ENCODE measurements at regions not wholly inside any gene's neighbourhood (a gene's known extent, or its start where the extent isn't known, plus 50 kb on each side); places are given as distances from the start of the nearest gene placed in this dataset.
"Not testable (repeated sequence)": the region's sequence is repeated elsewhere in the genome, so short reads cannot be mapped to it uniquely, and the experiment has no call there.

DNA sequence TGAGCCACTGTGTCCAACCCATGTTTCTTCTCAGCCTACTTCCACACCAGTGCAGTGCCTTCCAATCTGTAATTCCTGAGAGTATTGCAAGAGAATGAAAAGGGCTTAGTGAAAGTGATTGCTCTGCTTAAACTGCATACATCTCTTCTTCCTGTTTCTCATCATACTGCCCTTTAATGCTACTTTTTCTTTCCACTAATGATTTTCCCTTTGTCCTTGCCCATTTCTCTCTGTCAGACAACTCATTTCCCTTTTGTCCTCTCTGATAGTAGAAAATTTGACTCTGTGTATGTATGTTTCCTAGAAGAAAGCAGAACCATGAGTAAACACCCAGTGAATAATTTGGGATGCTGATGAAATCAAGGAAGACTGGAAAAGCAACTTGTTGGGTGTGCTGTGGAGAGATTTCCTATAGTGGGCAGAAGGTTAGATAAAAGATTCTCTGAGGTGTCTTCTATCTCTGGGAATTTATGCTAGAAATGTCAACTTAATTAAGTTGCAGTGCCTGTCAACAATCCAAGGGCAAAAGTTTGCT lies 102.2 kb upstream of the CHD1 start:
- ATAC-seq (ENCODE audit: low read depth) = no peak
- CTCF ChIA-PET = interaction anchor here (0.9 to 4.0 kb wide), 4 partner anchors 29 to 127 kb away, joined by 3 to 67 read pairs (median 32); partner anchors contain the start of gene CHD1
- Histone ChIP-seq H4K20me1 (ENCODE audit: control insufficient read depth, insufficient read depth, low read length, poor library complexity, severe bottlenecking) (no peaks in the 10 kb centered on the region), H3K9me3 (ENCODE audit: control extremely low read depth in 1 of 3, control insufficient read depth in 2 of 3, insufficient read depth in 1 of 3, low read length in 2 of 3) (no peaks in the 10 kb centered on the region), H3K27ac (ENCODE audit: low read length in 2 of 2) (peak overlapping the region; percentile 3 to 39), H2AFZ (ENCODE audit: insufficient read depth, low read depth, low read length, poor library complexity, severe bottlenecking) (no peak overlapping the region), H3K4me2 (replicated peaks; ENCODE audit: low read depth, low read length, poor library complexity, severe bottlenecking) (peak overlapping the region; percentile 22), H3K9ac (ENCODE audit: low read length) (no peak overlapping the region), H3K79me2 (ENCODE audit: control insufficient read depth, insufficient read depth, low read length) (no peaks in the 10 kb centered on the region), H3K4me1 (ENCODE audit: control insufficient read depth in 2 of 2, insufficient read depth in 2 of 2, low read length in 2 of 2) (peaks cover 60 to 61% of the 10 kb centered on the region in 2 donors), H3K4me3 (ENCODE audit: control extremely low read depth in 1 of 5, extremely low read depth in 1 of 5, insufficient read depth in 1 of 5, low read depth in 2 of 5, low read length in 4 of 5) (no peak overlapping the region), H3K27me3 (replicated peaks in 1 of 4; ENCODE audit: control extremely low read depth in 1 of 4, control insufficient read depth in 3 of 4, insufficient read depth in 4 of 4, low read length in 3 of 4) (no peaks in the 10 kb centered on the region), H3K36me3 (replicated peaks in 1 of 2; ENCODE audit: control extremely low read depth in 1 of 2, control insufficient read depth in 1 of 2, extremely low read depth in 1 of 2, insufficient read depth in 2 of 2, low read length in 1 of 2) (no peaks in the 10 kb centered on the region)
- intact Hi-C loops (cut with micrococcal nuclease) = no loop called here
- Mint-ChIP-seq H3K4me3 (peak overlapping the region; percentile 7), H3K4me1 (peaks cover 81% of the 10 kb centered on the region), H3K27ac (peak overlapping the region; percentile 62), H3K9me3 (ENCODE audit: insufficient read depth) (no peaks in the 10 kb centered on the region), H3K27me3 (no peaks in the 10 kb centered on the region)
- TF ChIP-seq, protein P1, sequence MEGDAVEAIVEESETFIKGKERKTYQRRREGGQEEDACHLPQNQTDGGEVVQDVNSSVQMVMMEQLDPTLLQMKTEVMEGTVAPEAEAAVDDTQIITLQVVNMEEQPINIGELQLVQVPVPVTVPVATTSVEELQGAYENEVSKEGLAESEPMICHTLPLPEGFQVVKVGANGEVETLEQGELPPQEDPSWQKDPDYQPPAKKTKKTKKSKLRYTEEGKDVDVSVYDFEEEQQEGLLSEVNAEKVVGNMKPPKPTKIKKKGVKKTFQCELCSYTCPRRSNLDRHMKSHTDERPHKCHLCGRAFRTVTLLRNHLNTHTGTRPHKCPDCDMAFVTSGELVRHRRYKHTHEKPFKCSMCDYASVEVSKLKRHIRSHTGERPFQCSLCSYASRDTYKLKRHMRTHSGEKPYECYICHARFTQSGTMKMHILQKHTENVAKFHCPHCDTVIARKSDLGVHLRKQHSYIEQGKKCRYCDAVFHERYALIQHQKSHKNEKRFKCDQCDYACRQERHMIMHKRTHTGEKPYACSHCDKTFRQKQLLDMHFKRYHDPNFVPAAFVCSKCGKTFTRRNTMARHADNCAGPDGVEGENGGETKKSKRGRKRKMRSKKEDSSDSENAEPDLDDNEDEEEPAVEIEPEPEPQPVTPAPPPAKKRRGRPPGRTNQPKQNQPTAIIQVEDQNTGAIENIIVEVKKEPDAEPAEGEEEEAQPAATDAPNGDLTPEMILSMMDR (IDR thresholded peaks at IDR 0.05) = no peak
- no peak for TF ChIP-seq EZH2 (IDR thresholded peaks at IDR 0.05; ENCODE audit: borderline replicate concordance, insufficient read depth, low read depth, low read length, poor library complexity, severe bottlenecking)
- no peak for DNase-seq
- POLR2A ChIA-PET = no interaction called here

DNA sequence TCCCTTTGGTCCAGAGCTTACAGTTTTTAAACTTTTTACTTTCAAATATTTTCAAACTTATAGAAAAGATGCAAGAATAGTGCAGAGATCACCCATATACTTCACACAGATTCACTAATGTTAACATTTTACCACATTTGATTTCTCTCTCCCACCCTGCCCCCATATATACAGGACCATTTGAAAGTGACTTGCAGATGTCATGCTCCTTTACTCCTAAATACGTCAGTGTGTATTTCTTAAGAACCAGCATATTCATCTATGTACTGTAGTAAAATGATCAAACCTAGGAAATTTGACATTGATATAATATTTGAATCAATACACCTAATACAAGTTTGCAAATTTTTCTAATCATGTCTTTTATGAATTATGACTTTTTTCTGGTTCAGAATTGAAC lies 100.4 kb upstream of the CHD1 start:
- DNase-seq (no peak), ATAC-seq (ENCODE audit: low read depth) (no peak)
- Mint-ChIP-seq H3K4me3 (no peak overlapping the region), H3K9me3 (ENCODE audit: insufficient read depth) (no peaks in the 10 kb centered on the region), H3K27ac (no peak overlapping the region), H3K27me3 (no peaks in the 10 kb centered on the region), H3K4me1 (peaks cover 78% of the 10 kb centered on the region)
- POLR2A ChIA-PET = interaction anchor here (0.7 to 3.5 kb wide), 2 partner anchors 9 to 100 kb away, joined by 3 to 22 read pairs; partner anchors contain the start of gene CHD1
- TF ChIP-seq, protein P1 (IDR thresholded peaks at IDR 0.05) = no peak
- no peak for TF ChIP-seq EZH2 (IDR thresholded peaks at IDR 0.05; ENCODE audit: borderline replicate concordance, insufficient read depth, low read depth, low read length, poor library complexity, severe bottlenecking)
- WGBS (ENCODE audit: insufficient coverage) = no CpG with 5 or more reads among the region's 1 CpG
- no peaks in the 10 kb centered on the region for H3K79me2 ChIP-seq (ENCODE audit: control insufficient read depth, insufficient read depth, low read length)
- H3K4me3 ChIP-seq (ENCODE audit: control extremely low read depth in 1 of 5, extremely low read depth in 1 of 5, insufficient read depth in 1 of 5, low read depth in 2 of 5, low read length in 4 of 5) = no peak overlapping the region
- CTCF ChIA-PET = interaction anchor here (1.0 to 1.9 kb wide), 7 partner anchors 9 to 126 kb away, joined by 3 to 9 read pairs (median 3); no protein-coding TSS in a partner anchor
- no peaks in the 10 kb centered on the region for H3K36me3 ChIP-seq (replicated peaks in 1 of 2; ENCODE audit: control extremely low read depth in 1 of 2, control insufficient read depth in 1 of 2, extremely low read depth in 1 of 2, insufficient read depth in 2 of 2, low read length in 1 of 2)
- no peak overlapping the region for H3K9ac ChIP-seq (ENCODE audit: low read length)
- no peaks in the 10 kb centered on the region for H3K27me3 ChIP-seq (replicated peaks in 1 of 4; ENCODE audit: control extremely low read depth in 1 of 4, control insufficient read depth in 3 of 4, insufficient read depth in 4 of 4, low read length in 3 of 4)
- H3K4me2 ChIP-seq (replicated peaks; ENCODE audit: low read depth, low read length, poor library complexity, severe bottlenecking) = no peak overlapping the region
- H3K9me3 ChIP-seq (ENCODE audit: control extremely low read depth in 1 of 3, control insufficient read depth in 2 of 3, insufficient read depth in 1 of 3, low read length in 2 of 3) = no peaks in the 10 kb centered on the region
- H3K4me1 ChIP-seq (ENCODE audit: control insufficient read depth in 2 of 2, insufficient read depth in 2 of 2, low read length in 2 of 2) = peaks cover 70 to 73% of the 10 kb centered on the region in 2 donors
- H3K27ac ChIP-seq (ENCODE audit: low read length in 2 of 2) = no peak overlapping the region
- intact Hi-C loops (cut with micrococcal nuclease) = loop anchor here (5.0 kb wide), 1 partner anchor 1873 kb away; the partner anchor contains the start of gene ST8SIA4
- no peaks in the 10 kb centered on the region for H4K20me1 ChIP-seq (ENCODE audit: control insufficient read depth, insufficient read depth, low read length, poor library complexity, severe bottlenecking)
- H2AFZ ChIP-seq (ENCODE audit: insufficient read depth, low read depth, low read length, poor library complexity, severe bottlenecking) = no peak overlapping the region

DNA sequence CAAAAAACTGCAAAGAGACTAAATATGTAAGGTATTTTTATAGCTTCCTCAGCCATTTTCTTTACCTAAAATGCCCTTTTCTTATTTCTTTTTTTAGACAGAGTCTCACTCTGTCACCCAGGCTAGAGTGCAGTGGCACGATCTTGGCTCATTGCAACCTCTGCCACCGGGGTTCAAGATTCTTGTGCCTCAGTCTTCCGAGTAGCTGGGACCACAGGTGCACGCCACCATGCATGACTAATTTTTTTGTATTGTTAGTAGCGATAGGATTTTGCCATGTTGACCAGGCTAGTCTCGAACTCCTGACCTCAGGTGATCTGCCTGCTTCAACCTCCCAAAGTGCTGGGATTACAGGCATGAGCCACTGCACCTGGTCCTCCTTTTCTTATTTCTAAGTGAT lies 99.4 kb upstream of the CHD1 start:
- DNase-seq = peak; percentile 43
- POLR2A ChIA-PET = interaction anchor here (1.6 to 3.5 kb wide), 2 partner anchors 94 to 99 kb away, joined by 5 to 22 read pairs; partner anchors contain the start of gene CHD1
- not testable (repeated sequence) for H3K36me3 ChIP-seq (replicated peaks in 1 of 2; ENCODE audit: control extremely low read depth in 1 of 2, control insufficient read depth in 1 of 2, extremely low read depth in 1 of 2, insufficient read depth in 2 of 2, low read length in 1 of 2); H4K20me1 ChIP-seq (ENCODE audit: control insufficient read depth, insufficient read depth, low read length, poor library complexity, severe bottlenecking); H3K27me3 Mint-ChIP-seq; ATAC-seq (ENCODE audit: low read depth); H3K9me3 ChIP-seq (ENCODE audit: control extremely low read depth in 1 of 3, control insufficient read depth in 2 of 3, insufficient read depth in 1 of 3, low read length in 2 of 3); H3K79me2 ChIP-seq (ENCODE audit: control insufficient read depth, insufficient read depth, low read length); H2AFZ ChIP-seq (ENCODE audit: insufficient read depth, low read depth, low read length, poor library complexity, severe bottlenecking); H3K9me3 Mint-ChIP-seq (ENCODE audit: insufficient read depth); H3K27me3 ChIP-seq (replicated peaks in 1 of 4; ENCODE audit: control extremely low read depth in 1 of 4, control insufficient read depth in 3 of 4, insufficient read depth in 4 of 4, low read length in 3 of 4)
- H3K27ac Mint-ChIP-seq = peak overlapping the region; percentile 44
- peak overlapping the region; percentile 33 for H3K4me3 Mint-ChIP-seq
- peak overlapping the region; percentile 74 for H3K4me2 ChIP-seq (replicated peaks; ENCODE audit: low read depth, low read length, poor library complexity, severe bottlenecking)
- H3K9ac ChIP-seq (ENCODE audit: low read length) = peak overlapping the region; percentile 15
- WGBS (ENCODE audit: insufficient coverage) = 6% methylated on average over 4 of the region's 6 CpGs
- CTCF ChIA-PET = interaction anchor here (0.7 to 3.4 kb wide), 11 partner anchors 32 to 123 kb away, joined by 3 to 12 read pairs (median 3); partner anchors contain the start of gene CHD1
- H3K4me3 ChIP-seq (ENCODE audit: control extremely low read depth in 1 of 5, extremely low read depth in 1 of 5, insufficient read depth in 1 of 5, low read depth in 2 of 5, low read length in 4 of 5) = peak overlapping the region in 2 of 5 experiments; percentile 4 to 18
- peaks cover 68% of the 10 kb centered on the region for H3K4me1 Mint-ChIP-seq
- peak overlapping the region; percentile 17 to 47 for H3K27ac ChIP-seq (ENCODE audit: low read length in 2 of 2)
- peaks cover 60 to 64% of the 10 kb centered on the region in 2 donors for H3K4me1 ChIP-seq (ENCODE audit: control insufficient read depth in 2 of 2, insufficient read depth in 2 of 2, low read length in 2 of 2)
- intact Hi-C loops (cut with micrococcal nuclease) = loop anchor here (5.0 kb wide), 1 partner anchor 1874 kb away; the partner anchor contains the start of gene ST8SIA4

All from B cell (primary cell).